AG04450 (cell line): ENCODE measurements at regions not wholly inside any gene's neighbourhood (a gene's known extent, or its start where the extent isn't known, plus 50 kb on each side); places are given as distances from the start of the nearest gene placed in this dataset.

Experiments
- CTCF ChIA-PET: fragments of 300-600, 350-600 bp; formaldehyde crosslinking; extraction: SDS; loops from one replicate; lab custom pipeline; 2022; ENCODE audit warnings: antibody characterized with exemption, inconsistent platforms; lab: Charles Lee
- POLR2A ChIA-PET: fragments of 350-600 bp; formaldehyde crosslinking; extraction: SDS; loops from one replicate; lab custom pipeline; 2021; ENCODE audit warnings: antibody characterized with exemption, inconsistent platforms; lab: Yijun Ruan, JAX
- DNase-seq: peaks from one replicate; pipeline ENCODE4 v3.0.0-alpha.2; 2011; ENCODE audit warnings: low read depth, low spot score
- H3K27ac ChIP-seq: one replicate; pipeline ENCODE4 v1.5.1; 2012; ENCODE audit warnings: low read depth, low read length, control low read depth
- H3K27me3 ChIP-seq: one replicate; pipeline ENCODE4 v1.6.0; 2012; ENCODE audit warnings: low read length; ENCODE audit not compliant: control insufficient read depth, insufficient read depth
- H3K4me3 ChIP-seq: 2 replicates; pipeline ENCODE4 v1.5.1; 2011; ENCODE audit warnings: mild to moderate bottlenecking, low read depth, low read length, control low read depth
- H3K9me3 ChIP-seq: 2 replicates; pipeline ENCODE4 v1.5.1; 2012; ENCODE audit warnings: low read length; ENCODE audit not compliant: control insufficient read depth, insufficient read depth
- TF ChIP-seq, protein P1 (sequence below): IDR thresholded peaks from 2 replicates; pipeline ENCODE4 v1.5.1; 2011; ENCODE audit warnings: low read depth, low read length, control low read depth, inconsistent platforms

DNA sequence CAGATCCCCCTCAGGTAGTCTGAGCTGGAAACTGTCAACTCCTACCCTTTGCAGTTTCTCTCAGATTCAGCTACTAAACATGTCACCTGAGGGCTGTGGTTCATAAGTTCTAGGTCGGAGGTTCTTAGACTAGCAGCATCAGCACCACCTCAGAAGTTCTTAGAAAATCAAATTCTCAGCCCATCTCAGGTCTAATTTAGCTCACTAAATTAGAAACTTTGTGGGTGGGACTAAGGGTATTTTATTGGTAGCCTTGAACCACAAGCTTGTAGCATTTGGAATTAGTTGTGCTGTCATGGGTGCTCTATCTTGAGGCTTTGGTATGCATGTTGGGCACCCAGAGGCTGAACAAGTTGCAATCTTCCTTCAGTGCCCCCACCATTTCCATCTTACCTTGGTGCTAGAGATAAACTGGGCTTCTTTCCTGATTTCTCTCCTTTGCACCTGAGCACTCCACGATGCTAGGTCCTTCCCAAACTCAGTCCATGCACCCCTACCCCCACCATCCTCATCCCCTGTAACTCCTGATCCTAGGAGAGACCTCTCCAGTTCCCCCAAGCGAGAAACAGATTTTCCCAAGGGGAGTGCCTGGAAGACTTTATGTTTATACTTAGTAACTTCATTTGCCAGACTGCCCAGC, 54.2 kb downstream of the S1PR1 start:
- DNase-seq, result no peak
- peak overlapping the region; percentile 58 for H3K27ac ChIP-seq
- CTCF ChIA-PET, result interaction anchor here (0.7 to 7.6 kb wide), 6 partner anchors 12 to 372 kb away, joined by 3 to 149 read pairs (median 5); no protein-coding TSS in a partner anchor
- TF ChIP-seq, protein P1, sequence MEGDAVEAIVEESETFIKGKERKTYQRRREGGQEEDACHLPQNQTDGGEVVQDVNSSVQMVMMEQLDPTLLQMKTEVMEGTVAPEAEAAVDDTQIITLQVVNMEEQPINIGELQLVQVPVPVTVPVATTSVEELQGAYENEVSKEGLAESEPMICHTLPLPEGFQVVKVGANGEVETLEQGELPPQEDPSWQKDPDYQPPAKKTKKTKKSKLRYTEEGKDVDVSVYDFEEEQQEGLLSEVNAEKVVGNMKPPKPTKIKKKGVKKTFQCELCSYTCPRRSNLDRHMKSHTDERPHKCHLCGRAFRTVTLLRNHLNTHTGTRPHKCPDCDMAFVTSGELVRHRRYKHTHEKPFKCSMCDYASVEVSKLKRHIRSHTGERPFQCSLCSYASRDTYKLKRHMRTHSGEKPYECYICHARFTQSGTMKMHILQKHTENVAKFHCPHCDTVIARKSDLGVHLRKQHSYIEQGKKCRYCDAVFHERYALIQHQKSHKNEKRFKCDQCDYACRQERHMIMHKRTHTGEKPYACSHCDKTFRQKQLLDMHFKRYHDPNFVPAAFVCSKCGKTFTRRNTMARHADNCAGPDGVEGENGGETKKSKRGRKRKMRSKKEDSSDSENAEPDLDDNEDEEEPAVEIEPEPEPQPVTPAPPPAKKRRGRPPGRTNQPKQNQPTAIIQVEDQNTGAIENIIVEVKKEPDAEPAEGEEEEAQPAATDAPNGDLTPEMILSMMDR, result no peak
- H3K4me3 ChIP-seq, result no peak overlapping the region
- H3K27me3 ChIP-seq, result no peaks in the 10 kb centered on the region
- H3K9me3 ChIP-seq, result no peaks in the 10 kb centered on the region
- POLR2A ChIA-PET, result no interaction called here

DNA sequence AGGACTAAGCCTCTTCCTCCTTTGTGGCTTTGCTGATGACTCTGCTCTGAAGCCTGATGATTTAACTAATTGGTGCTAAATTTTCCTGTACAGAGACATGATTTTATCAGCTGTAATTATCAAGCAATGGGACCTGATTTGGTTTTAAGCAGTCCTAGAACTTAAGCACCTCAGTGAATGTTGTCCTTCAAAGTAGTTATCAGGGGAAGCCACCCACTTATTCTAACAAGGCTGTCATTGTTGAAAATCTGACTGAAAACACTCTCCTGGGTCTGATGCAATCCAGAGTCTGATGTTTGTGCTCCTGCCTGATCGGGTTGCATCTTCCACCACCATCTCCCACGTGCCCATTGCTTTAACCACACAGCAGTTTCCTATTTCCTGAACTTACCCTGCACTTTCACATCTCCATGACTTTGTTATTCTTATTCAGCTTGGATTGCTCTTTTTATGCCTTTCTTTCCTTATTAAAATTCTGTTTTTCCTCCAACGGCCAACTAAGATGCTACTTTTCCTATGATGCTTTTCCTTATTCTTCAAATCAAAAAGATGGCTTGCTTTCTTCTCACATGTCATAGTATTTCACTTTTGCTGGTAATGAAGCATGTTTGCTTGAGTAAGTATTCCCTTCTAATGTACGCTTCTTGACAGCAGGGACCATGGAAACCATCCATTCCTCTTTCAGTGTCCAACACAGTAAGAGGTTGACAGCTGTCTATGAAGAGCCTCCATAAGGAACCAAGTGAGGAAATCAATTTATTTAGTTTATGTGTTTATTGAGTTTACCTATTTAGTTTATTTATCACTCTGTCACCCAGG, 55.0 kb downstream of the S1PR1 start:
- DNase-seq, result peak; percentile 54
- ChIA-PET POLR2A (no interaction called here), CTCF (interaction anchor here (0.7 to 7.6 kb wide), 4 partner anchors 18 to 373 kb away, joined by 3 to 149 read pairs (median 6); no protein-coding TSS in a partner anchor)
- Histone ChIP-seq H3K4me3 (no peak overlapping the region), H3K27ac (peak overlapping the region; percentile 58), H3K9me3 (no peaks in the 10 kb centered on the region), H3K27me3 (no peaks in the 10 kb centered on the region)
- TF ChIP-seq, protein P1, result no peak

DNA sequence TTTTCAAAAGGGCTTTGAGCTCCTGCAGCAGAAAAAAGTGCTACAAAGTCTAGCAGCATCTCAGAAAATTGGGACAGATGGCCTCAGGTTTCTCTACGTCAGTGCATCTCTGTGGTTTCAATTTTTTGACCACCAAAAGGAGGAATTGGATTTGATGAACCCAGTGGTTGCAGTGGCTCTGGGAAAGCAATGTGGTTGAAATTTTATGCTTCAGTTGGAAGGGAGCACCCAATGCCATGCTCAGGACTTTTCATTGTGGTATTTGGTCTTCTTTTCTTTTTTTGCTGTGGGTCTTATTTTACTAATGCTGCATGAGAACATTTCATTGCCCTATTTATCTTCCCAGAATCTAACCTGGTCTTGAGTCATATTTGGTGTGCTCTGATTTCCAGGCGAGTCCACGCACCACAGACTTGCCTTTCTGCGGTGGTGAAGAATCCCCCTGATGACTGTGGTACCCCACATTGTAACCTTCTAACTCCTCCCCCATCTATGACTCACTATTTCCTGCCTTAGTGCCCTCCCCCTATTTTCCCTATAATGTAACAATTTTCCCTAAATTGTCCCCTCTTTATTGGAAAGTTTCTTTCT, 56.7 kb downstream of the S1PR1 start:
- H3K27me3 ChIP-seq, result no peaks in the 10 kb centered on the region
- TF ChIP-seq, protein P1, result no peak
- H3K4me3 ChIP-seq, result no peak overlapping the region
- POLR2A ChIA-PET, result interaction anchor here (0.7 kb wide), 1 partner anchor 1465 kb away, joined by 10 read pairs; no protein-coding TSS in a partner anchor
- CTCF ChIA-PET, result interaction anchor here (1.8 kb wide), 1 partner anchor 16 kb away, joined by 7 read pairs; no protein-coding TSS in a partner anchor
- no peak overlapping the region for H3K27ac ChIP-seq
- DNase-seq, result no peak
- H3K9me3 ChIP-seq, result no peaks in the 10 kb centered on the region

DNA sequence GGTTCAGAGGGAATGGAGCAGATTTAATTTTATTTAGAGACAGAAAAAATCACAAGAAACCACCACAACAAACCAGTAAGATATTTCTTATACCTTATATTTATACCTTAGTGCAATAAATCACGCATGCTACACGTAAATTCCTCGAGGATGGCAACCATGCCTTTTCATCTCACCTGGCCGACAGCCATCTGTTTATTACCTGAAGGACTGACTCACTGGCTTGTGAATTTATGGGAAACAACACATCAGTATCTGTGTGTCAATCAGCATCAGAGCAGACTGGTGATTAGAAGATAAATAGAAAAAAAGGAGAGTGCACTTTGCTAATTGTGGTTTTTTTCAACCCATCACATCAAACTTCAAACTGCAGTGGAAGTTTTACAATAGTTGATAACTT, 58.4 kb downstream of the S1PR1 start:
- TF ChIP-seq, protein P1, result no peak
- CTCF ChIA-PET, result interaction anchor here (0.8 to 1.9 kb wide), 2 partner anchors 14 to 57 kb away, joined by 4 to 8 read pairs; no protein-coding TSS in a partner anchor

More for the DNA sequence above, 58.4 kb downstream of the S1PR1 start:
- no peaks in the 10 kb centered on the region for H3K27me3 ChIP-seq
- H3K9me3 ChIP-seq, result no peaks in the 10 kb centered on the region
- POLR2A ChIA-PET, result interaction anchor here (0.6 kb wide), 1 partner anchor 60 kb away, joined by 3 read pairs; no protein-coding TSS in a partner anchor
- H3K4me3 ChIP-seq, result no peak overlapping the region
- H3K27ac ChIP-seq, result no peak overlapping the region
- no peak for DNase-seq
